KMS-11 (cell line): ENCODE measurements at regions not wholly inside any gene's neighbourhood (a gene's known extent, or its start where the extent isn't known, plus 50 kb on each side); places are given as distances from the start of the nearest gene placed in this dataset.

ENCODE experiments used
- H2AFZ ChIP-seq: fragments of 200-600 bp; sonication (generic); 2 replicates; pipeline ENCODE4 v1.6.1; 2016; ENCODE audit warnings: antibody characterized with exemption, mixed run types, low read depth
- H3K27ac ChIP-seq: fragments of 200-600 bp; sonication (generic); 2 replicates; pipeline ENCODE4 v1.6.1; 2016; ENCODE audit warnings: mild to moderate bottlenecking, mixed run types
- H3K27me3 ChIP-seq: fragments of 200-600 bp; sonication (generic); 2 replicates; pipeline ENCODE4 v1.6.1; 2017; ENCODE audit warnings: mild to moderate bottlenecking, low read depth, mixed run types, moderate library complexity; ENCODE audit not compliant: insufficient read depth
- H3K36me3 ChIP-seq: fragments of 200-600 bp; sonication (generic); 2 replicates; pipeline ENCODE4 v1.6.1; 2017; ENCODE audit warnings: mild to moderate bottlenecking, mixed run types; ENCODE audit not compliant: insufficient read depth
- H3K4me1 ChIP-seq: fragments of 200-600 bp; sonication (generic); 2 replicates; pipeline ENCODE4 v1.6.1; 2016; ENCODE audit warnings: mild to moderate bottlenecking, low read depth, mixed run types; ENCODE audit not compliant: poor library complexity, severe bottlenecking
- H3K4me2 ChIP-seq: fragments of 200-600 bp; sonication (generic); 2 replicates; pipeline ENCODE4 v1.7.0; 2016; ENCODE audit warnings: mild to moderate bottlenecking, mixed run types
- H3K4me3 ChIP-seq: fragments of 200-600 bp; sonication (generic); IDR thresholded peaks from 2 replicates; pipeline ENCODE4 v1.6.1; 2017; ENCODE audit warnings: low read depth, low read length, mixed read lengths; ENCODE audit not compliant: insufficient read depth
- H3K79me2 ChIP-seq: fragments of 200-600 bp; sonication (generic); 2 replicates; pipeline ENCODE4 v1.6.1; 2016; ENCODE audit warnings: low read depth, mixed run types; ENCODE audit not compliant: insufficient read depth
- H3K9ac ChIP-seq: fragments of 200-600 bp; sonication (generic); 2 replicates; pipeline ENCODE4 v1.6.1; 2016; ENCODE audit warnings: mild to moderate bottlenecking, mixed run types
- H4K20me1 ChIP-seq: fragments of 200-600 bp; sonication (generic); 2 replicates; pipeline ENCODE4 v1.6.1; 2016; ENCODE audit warnings: mild to moderate bottlenecking, mixed run types; ENCODE audit not compliant: insufficient read depth
- CTCF ChIP-seq: fragments of 200-600 bp; sonication (generic); conservative IDR thresholded peaks from 2 replicates; pipeline ENCODE4 v1.6.1; 2017; ENCODE audit warnings: low read depth, mild to moderate bottlenecking, antibody characterized with exemption, low read length, moderate library complexity, mixed read lengths

- H3K4me1 ChIP-seq = no peaks in the 10 kb centered on the region
- no peaks in the 10 kb centered on the region for H3K79me2 ChIP-seq
- no peaks in the 10 kb centered on the region for H3K36me3 ChIP-seq
- H2AFZ ChIP-seq = no peak overlapping the region
- no peak for TF ChIP-seq CTCF
- H4K20me1 ChIP-seq = no peaks in the 10 kb centered on the region
- no peak overlapping the region for H3K9ac ChIP-seq
- no peak overlapping the region for H3K4me2 ChIP-seq
- no peak overlapping the region for H3K27ac ChIP-seq
- no peak overlapping the region for H3K4me3 ChIP-seq
- H3K27me3 ChIP-seq = no peaks in the 10 kb centered on the region
Observed at GRCh38 chr10:44166441-44166840, 218.5 kb downstream of the CXCL12 start.

- no peak overlapping the region for H3K4me2 ChIP-seq
- no peak overlapping the region for H3K4me3 ChIP-seq
- no peak for TF ChIP-seq CTCF
- no peak overlapping the region for H3K27ac ChIP-seq
- no peaks in the 10 kb centered on the region for H3K27me3 ChIP-seq
- no peak overlapping the region for H2AFZ ChIP-seq
- H3K4me1 ChIP-seq = no peaks in the 10 kb centered on the region
- no peaks in the 10 kb centered on the region for H4K20me1 ChIP-seq
- no peak overlapping the region for H3K9ac ChIP-seq
- no peaks in the 10 kb centered on the region for H3K36me3 ChIP-seq
- H3K79me2 ChIP-seq = no peaks in the 10 kb centered on the region
Observed at GRCh38 chr10:44164251-44164956, 220.5 kb downstream of the CXCL12 start.

DNA sequence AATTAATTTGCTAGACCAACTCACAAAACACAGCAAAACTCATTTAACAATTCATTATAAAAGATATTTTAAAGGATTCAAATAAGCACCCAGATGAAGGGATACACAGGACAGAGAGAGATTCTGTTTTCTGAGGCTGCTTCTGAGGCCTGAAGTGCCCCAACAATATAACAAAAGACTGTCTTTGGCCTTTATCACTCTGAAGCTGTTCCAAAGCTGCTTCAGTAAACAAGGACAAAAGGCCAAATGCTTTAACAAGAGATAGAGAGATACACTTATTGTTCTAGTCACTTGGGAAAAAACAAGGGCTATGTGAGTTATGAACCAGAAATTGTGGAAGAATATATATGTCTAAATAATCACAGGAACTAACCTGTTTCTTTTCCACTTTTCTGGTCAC is 223.7 kb downstream of the CXCL12 start:
- H3K4me2 ChIP-seq = no peak overlapping the region
- H2AFZ ChIP-seq = no peak overlapping the region
- no peaks in the 10 kb centered on the region for H4K20me1 ChIP-seq
- H3K79me2 ChIP-seq = no peaks in the 10 kb centered on the region
- H3K4me1 ChIP-seq = no peaks in the 10 kb centered on the region
- no peak overlapping the region for H3K4me3 ChIP-seq
- no peaks in the 10 kb centered on the region for H3K36me3 ChIP-seq
- no peak overlapping the region for H3K27ac ChIP-seq
- no peaks in the 10 kb centered on the region for H3K27me3 ChIP-seq
- TF ChIP-seq CTCF = no peak
- H3K9ac ChIP-seq = no peak overlapping the region

DNA sequence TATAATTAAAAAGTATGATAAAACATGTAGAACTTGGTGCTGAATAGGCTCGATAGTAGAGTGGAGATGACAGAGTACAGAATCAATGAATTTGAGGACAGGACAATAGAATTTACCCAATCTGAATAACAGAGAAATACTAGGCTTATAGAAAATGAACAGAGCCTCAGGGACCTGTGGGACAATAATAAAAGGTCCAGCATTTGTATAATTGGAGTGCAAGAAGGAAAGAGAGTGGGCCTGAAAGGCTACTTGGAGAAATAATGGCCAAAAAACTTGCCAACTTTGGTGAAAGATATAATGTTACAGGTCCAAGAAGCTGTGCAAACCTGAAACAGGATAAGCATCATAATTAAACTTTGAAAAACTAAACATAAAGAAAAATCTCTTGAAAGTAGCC is 227.3 kb downstream of the CXCL12 start:
- H3K27me3 ChIP-seq = no peaks in the 10 kb centered on the region
- no peak overlapping the region for H3K4me2 ChIP-seq
- no peaks in the 10 kb centered on the region for H4K20me1 ChIP-seq

More for the DNA sequence above, 227.3 kb downstream of the CXCL12 start:
- TF ChIP-seq CTCF = no peak
- Histone ChIP-seq H2AFZ (no peak overlapping the region), H3K79me2 (no peaks in the 10 kb centered on the region), H3K4me3 (no peak overlapping the region), H3K27ac (no peak overlapping the region), H3K4me1 (no peaks in the 10 kb centered on the region), H3K9ac (no peak overlapping the region), H3K36me3 (no peaks in the 10 kb centered on the region)
